ENCODE measurements at regions not wholly inside any gene's neighbourhood (a gene's known extent, or its start where the extent isn't known, plus 50 kb on each side); places are given as distances from the start of the nearest gene placed in this dataset.

DNA sequence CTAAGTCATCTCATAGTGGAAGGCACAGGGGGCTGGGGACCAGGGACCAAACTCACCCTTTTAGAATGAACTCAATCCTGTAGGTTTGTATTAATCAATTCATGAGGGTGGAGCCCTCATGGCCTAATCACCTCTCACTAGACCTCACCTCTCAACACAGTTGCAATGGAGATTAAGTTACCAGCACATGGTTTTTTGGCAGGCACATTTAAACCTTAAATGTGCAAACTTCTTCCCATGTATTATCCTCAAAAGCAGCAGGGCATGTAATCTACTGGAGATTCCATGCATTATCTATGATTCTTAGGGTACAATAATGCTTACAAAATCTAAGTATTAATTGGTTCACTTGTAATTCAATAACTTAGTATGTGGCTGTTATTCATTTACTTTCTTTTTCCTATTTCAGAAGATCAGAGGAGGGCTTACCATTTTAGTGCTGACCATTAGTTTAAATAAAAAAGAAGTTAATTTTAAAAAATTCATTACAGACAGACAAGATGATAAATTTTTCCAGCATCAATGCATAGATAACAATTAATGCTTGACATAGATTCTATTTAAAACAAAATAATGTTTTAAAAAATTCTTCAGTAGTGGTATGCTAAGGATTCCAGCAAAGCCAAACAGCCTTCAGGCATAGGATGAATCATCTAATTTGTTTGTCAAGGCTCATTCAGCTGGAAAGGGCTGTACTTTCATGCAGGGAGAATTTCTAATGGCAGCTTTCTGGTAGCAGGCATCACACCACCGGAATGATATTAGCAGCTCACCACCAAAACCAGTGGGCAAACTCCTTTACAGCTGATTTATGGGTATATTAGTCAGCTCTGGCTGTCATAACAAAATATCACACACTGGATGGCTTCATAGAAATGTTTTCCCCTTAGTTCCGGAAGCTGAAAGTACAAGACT, 124.6 kb upstream of the ZNF648 start:
- no peak overlapping the region for H3K4me3 ChIP-seq (ENCODE audit: low read depth, low read length)

DNA sequence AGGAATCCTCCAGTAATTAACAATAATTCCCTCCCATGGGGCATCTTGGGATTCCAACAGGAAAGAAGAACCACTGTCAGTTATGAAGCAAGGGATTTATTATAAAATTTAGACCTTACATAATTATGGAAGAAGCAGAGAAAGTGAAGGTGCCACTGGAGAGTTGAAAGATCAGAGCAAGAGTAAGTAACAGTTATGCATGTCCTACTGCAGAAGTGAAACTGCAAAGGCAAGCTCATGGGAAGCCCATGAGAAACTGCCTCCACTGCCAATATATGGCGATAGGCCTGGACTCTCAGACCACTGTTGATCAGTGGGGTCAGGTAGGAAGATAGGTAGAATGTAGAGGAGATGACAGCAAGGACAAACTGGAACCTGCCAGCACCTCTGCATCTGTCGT, 123.6 kb upstream of the ZNF648 start:
- TF ChIP-seq, protein P1, sequence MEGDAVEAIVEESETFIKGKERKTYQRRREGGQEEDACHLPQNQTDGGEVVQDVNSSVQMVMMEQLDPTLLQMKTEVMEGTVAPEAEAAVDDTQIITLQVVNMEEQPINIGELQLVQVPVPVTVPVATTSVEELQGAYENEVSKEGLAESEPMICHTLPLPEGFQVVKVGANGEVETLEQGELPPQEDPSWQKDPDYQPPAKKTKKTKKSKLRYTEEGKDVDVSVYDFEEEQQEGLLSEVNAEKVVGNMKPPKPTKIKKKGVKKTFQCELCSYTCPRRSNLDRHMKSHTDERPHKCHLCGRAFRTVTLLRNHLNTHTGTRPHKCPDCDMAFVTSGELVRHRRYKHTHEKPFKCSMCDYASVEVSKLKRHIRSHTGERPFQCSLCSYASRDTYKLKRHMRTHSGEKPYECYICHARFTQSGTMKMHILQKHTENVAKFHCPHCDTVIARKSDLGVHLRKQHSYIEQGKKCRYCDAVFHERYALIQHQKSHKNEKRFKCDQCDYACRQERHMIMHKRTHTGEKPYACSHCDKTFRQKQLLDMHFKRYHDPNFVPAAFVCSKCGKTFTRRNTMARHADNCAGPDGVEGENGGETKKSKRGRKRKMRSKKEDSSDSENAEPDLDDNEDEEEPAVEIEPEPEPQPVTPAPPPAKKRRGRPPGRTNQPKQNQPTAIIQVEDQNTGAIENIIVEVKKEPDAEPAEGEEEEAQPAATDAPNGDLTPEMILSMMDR (IDR thresholded peaks at IDR 0.05; ENCODE audit: borderline replicate concordance, insufficient read depth, low read depth, low read length): no peak
- H3K4me3 ChIP-seq (ENCODE audit: low read depth, low read length): no peak overlapping the region

More for the DNA sequence above, 124.6 kb upstream of the ZNF648 start:
- TF ChIP-seq, protein P1 (IDR thresholded peaks at IDR 0.05; ENCODE audit: borderline replicate concordance, insufficient read depth, low read depth, low read length): no peak

DNA sequence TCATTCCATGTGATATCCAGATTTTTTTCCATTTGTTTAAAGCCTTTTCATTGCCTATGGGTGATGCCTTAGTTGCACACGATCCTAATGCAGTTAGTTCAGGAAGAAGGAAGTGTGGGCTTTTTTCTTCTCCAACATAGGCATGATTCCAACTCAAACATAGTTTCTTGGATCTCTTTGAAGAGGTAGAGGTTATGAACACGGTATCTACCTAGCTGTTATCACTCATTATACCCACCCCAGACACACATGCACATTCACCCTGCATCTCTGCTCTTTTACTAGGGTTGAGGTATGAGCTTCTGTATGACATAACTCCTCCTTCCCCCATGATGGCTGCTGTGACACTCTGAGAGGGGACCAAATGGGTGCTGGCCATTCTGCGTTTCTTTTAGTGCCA, 122.1 kb upstream of the ZNF648 start:
- TF ChIP-seq, protein P1 (IDR thresholded peaks at IDR 0.05; ENCODE audit: borderline replicate concordance, insufficient read depth, low read depth, low read length): no peak

DNA sequence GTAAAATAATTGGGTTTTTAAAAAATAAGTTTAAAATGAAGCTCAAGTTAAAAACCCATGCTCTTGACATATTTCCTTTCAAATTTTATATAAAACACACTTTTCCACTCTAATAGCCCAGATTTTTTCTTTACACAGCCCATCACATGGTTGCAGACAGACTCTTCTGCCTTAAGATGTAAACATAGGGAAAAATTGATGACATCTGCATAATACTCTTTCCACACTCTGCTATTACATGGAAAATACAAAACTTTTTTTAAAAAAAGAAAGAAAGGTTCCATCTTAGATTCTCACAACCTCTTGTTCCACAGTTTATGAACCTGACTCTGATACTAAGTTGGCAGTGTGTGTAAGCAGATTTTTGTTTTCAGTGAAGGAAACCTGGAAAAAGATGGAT, 120.8 kb upstream of the ZNF648 start:
- TF ChIP-seq, protein P1 (IDR thresholded peaks at IDR 0.05; ENCODE audit: borderline replicate concordance, insufficient read depth, low read depth, low read length): no peak
- no peak overlapping the region for H3K4me3 ChIP-seq (ENCODE audit: low read depth, low read length)

More for the DNA sequence above, 122.1 kb upstream of the ZNF648 start:
- no peak overlapping the region for H3K4me3 ChIP-seq (ENCODE audit: low read depth, low read length)

DNA sequence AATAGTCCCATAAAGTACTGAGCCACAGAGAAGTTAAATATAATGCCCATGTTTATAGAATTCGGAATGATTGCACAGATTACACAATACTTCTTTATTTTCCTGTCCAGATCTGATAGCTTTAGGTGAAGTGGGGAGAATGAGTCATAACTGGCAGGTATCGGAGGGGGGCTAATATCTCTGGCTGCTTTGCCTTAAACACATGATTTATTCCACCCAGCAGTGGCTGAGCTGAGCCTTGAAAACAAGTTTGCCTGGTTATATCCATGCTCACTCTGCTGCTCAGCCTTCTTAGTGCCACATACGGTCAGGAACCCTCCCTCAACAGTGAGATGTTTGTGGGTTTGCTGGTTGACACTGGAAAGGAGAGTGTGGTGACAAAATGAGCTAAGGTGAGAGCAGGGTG, 119.7 kb upstream of the ZNF648 start:
- no peak overlapping the region for H3K4me3 ChIP-seq (ENCODE audit: low read depth, low read length)
- TF ChIP-seq, protein P1 (IDR thresholded peaks at IDR 0.05; ENCODE audit: borderline replicate concordance, insufficient read depth, low read depth, low read length): no peak

DNA sequence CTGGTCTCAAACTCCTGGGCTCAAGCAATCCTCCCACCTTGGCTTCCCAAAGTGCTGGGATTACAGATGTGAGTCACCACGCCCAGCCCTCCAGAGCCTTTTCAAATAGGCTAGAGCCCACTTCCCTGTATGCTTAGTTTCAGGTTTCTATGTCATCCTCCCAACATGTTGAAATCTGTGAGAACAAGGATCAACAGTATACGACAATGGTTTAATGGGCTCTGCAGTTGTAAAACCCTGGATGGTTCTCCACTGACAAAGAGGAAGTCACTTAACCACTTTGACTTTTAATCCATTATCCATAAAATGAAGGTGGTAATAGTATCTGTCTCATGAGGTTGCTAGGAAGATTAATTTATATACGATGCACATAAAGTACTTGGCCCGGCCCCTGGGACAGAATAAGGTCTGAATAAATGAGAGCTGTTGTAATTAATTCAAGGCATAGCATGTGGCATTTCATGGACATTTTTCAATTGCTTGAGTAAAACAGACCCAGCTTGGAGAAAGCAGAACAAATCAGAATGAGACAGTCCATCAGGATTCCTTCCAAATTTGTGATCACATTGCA, 113.9 kb upstream of the ZNF648 start:
- TF ChIP-seq, protein P1 (IDR thresholded peaks at IDR 0.05; ENCODE audit: borderline replicate concordance, insufficient read depth, low read depth, low read length): no peak

DNA sequence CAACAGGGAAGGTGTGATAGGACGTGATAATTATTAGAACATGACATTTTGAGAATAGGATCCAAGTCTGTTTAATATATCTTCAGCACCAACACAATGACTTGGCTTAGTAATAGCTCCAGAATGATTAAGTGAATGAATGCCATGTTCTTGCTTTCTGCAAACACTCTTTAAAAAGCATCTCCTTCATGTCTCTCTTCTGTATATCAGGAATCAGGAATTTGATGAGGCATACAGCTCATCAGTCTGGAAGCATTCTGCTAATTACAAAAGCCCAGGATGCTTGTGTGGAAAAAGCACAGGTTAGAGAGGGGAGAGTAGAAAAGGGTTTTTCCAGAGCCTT, 113.0 kb upstream of the ZNF648 start:
- TF ChIP-seq, protein P1 (IDR thresholded peaks at IDR 0.05; ENCODE audit: borderline replicate concordance, insufficient read depth, low read depth, low read length): no peak
- no peak overlapping the region for H3K4me3 ChIP-seq (ENCODE audit: low read depth, low read length)

More for the DNA sequence above, 113.9 kb upstream of the ZNF648 start:
- no peak overlapping the region for H3K4me3 ChIP-seq (ENCODE audit: low read depth, low read length)

All from GM12875 (cell line).